GM23338 (cell line): ENCODE measurements at regions not wholly inside any gene's neighbourhood (a gene's known extent, or its start where the extent isn't known, plus 50 kb on each side); places are given as distances from the start of the nearest gene placed in this dataset.

Source experiments
- CREB1 ChIP-seq: fragments of 250-450 bp; sonication (Bioruptor Pico); IDR thresholded peaks from 2 replicates; pipeline ENCODE4 v1.5.0; 2020; ENCODE audit warnings: low read depth, mild to moderate bottlenecking, moderate library complexity
- EZH2 ChIP-seq: fragments of 200-600 bp; sonication (generic); IDR thresholded peaks from one replicate; pipeline ENCODE4 v1.8.0; 2017; ENCODE audit warnings: antibody characterized with exemption, mild to moderate bottlenecking, low read depth; ENCODE audit not compliant: unreplicated experiment
- EZH2phosphoT487 ChIP-seq: fragments of 200-600 bp; sonication (generic); IDR thresholded peaks from one replicate; pipeline ENCODE4 v1.8.1; 2018; ENCODE audit warnings: antibody characterized with exemption; ENCODE audit not compliant: unreplicated experiment
- JUNB ChIP-seq: IDR thresholded peaks from one replicate; pipeline ENCODE4 v1.6.1; 2016; ENCODE audit warnings: antibody characterized with exemption; ENCODE audit not compliant: unreplicated experiment
- NANOG ChIP-seq: IDR thresholded peaks from 2 replicates; pipeline ENCODE4 v1.6.1; 2016; ENCODE audit warnings: antibody characterized with exemption, borderline replicate concordance
- STAT1 ChIP-seq: IDR thresholded peaks from one replicate; pipeline ENCODE4 v1.6.1; 2016; ENCODE audit warnings: antibody characterized with exemption; ENCODE audit not compliant: unreplicated experiment
- TF ChIP-seq, protein P1 (sequence below): fragments of 250-450 bp; sonication (Bioruptor Pico); IDR thresholded peaks from 2 replicates; pipeline ENCODE4 v1.5.0; 2020; ENCODE audit warnings: mild to moderate bottlenecking, moderate library complexity
- TF ChIP-seq, protein P2 (sequence below), 2 experiments: fragments of 200-600 bp in 1 of 2; sonication (generic) in 1 of 2; conservative IDR thresholded peaks; 2 replicates each; pipeline versions ENCODE4 v1.5.1 to v1.6.1; 2016 to 2017; ENCODE audit warnings: antibody characterized with exemption in 2 of 2, low read depth in 2 of 2, mild to moderate bottlenecking in 2 of 2, moderate library complexity in 1 of 2
- TF ChIP-seq, protein P3 (sequence below): IDR thresholded peaks from one replicate; pipeline ENCODE4 v1.6.1; 2018; ENCODE audit warnings: antibody characterized with exemption; ENCODE audit not compliant: unreplicated experiment

DNA sequence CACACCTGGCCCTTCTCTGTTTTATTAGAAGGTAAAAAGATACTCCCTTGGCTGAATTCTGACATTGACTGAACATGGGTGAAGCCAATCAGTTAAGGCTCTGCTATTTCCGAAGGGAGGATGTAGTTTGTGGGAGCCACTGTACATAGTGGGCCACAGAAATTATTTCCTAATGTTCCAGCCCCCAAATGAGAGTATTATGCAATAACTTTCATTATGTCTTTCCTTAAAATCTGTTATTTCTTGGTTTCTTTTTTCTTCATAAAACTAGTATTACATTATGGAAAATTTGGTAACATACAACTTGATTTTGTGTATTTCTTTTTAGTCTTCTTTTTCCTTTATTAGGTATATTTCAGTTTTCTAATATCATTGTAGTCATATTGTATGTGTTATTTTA is 51.9 kb upstream of the EP300 start (continued):
- TF ChIP-seq, protein P1, sequence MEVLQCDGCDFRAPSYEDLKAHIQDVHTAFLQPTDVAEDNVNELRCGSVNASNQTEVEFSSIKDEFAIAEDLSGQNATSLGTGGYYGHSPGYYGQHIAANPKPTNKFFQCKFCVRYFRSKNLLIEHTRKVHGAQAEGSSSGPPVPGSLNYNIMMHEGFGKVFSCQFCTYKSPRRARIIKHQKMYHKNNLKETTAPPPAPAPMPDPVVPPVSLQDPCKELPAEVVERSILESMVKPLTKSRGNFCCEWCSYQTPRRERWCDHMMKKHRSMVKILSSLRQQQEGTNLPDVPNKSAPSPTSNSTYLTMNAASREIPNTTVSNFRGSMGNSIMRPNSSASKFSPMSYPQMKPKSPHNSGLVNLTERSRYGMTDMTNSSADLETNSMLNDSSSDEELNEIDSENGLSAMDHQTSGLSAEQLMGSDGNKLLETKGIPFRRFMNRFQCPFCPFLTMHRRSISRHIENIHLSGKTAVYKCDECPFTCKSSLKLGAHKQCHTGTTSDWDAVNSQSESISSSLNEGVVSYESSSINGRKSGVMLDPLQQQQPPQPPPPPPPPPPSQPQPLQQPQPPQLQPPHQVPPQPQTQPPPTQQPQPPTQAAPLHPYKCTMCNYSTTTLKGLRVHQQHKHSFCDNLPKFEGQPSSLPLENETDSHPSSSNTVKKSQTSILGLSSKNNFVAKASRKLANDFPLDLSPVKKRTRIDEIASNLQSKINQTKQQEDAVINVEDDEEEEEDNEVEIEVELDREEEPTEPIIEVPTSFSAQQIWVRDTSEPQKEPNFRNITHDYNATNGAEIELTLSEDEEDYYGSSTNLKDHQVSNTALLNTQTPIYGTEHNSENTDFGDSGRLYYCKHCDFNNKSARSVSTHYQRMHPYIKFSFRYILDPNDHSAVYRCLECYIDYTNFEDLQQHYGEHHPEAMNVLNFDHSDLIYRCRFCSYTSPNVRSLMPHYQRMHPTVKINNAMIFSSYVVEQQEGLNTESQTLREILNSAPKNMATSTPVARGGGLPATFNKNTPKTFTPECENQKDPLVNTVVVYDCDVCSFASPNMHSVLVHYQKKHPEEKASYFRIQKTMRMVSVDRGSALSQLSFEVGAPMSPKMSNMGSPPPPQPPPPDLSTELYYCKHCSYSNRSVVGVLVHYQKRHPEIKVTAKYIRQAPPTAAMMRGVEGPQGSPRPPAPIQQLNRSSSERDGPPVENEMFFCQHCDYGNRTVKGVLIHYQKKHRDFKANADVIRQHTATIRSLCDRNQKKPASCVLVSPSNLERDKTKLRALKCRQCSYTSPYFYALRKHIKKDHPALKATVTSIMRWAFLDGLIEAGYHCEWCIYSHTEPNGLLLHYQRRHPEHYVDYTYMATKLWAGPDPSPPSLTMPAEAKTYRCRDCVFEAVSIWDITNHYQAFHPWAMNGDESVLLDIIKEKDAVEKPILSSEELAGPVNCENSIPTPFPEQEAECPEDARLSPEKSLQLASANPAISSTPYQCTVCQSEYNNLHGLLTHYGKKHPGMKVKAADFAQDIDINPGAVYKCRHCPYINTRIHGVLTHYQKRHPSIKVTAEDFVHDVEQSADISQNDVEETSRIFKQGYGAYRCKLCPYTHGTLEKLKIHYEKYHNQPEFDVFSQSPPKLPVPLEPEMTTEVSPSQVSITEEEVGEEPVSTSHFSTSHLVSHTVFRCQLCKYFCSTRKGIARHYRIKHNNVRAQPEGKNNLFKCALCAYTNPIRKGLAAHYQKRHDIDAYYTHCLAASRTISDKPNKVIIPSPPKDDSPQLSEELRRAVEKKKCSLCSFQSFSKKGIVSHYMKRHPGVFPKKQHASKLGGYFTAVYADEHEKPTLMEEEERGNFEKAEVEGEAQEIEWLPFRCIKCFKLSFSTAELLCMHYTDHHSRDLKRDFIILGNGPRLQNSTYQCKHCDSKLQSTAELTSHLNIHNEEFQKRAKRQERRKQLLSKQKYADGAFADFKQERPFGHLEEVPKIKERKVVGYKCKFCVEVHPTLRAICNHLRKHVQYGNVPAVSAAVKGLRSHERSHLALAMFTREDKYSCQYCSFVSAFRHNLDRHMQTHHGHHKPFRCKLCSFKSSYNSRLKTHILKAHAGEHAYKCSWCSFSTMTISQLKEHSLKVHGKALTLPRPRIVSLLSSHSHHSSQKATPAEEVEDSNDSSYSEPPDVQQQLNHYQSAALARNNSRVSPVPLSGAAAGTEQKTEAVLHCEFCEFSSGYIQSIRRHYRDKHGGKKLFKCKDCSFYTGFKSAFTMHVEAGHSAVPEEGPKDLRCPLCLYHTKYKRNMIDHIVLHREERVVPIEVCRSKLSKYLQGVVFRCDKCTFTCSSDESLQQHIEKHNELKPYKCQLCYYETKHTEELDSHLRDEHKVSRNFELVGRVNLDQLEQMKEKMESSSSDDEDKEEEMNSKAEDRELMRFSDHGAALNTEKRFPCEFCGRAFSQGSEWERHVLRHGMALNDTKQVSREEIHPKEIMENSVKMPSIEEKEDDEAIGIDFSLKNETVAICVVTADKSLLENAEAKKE, result no peak
- no peak for TF ChIP-seq JUNB
- TF ChIP-seq EZH2, result no peak
- no peak for TF ChIP-seq STAT1
- no peak for TF ChIP-seq NANOG
- TF ChIP-seq, protein P2, sequence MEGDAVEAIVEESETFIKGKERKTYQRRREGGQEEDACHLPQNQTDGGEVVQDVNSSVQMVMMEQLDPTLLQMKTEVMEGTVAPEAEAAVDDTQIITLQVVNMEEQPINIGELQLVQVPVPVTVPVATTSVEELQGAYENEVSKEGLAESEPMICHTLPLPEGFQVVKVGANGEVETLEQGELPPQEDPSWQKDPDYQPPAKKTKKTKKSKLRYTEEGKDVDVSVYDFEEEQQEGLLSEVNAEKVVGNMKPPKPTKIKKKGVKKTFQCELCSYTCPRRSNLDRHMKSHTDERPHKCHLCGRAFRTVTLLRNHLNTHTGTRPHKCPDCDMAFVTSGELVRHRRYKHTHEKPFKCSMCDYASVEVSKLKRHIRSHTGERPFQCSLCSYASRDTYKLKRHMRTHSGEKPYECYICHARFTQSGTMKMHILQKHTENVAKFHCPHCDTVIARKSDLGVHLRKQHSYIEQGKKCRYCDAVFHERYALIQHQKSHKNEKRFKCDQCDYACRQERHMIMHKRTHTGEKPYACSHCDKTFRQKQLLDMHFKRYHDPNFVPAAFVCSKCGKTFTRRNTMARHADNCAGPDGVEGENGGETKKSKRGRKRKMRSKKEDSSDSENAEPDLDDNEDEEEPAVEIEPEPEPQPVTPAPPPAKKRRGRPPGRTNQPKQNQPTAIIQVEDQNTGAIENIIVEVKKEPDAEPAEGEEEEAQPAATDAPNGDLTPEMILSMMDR (conservative IDR thresholded peaks at IDR 0.05; ENCODE audit: low read depth in 2 of 2), result no peak
- TF ChIP-seq, protein P3, sequence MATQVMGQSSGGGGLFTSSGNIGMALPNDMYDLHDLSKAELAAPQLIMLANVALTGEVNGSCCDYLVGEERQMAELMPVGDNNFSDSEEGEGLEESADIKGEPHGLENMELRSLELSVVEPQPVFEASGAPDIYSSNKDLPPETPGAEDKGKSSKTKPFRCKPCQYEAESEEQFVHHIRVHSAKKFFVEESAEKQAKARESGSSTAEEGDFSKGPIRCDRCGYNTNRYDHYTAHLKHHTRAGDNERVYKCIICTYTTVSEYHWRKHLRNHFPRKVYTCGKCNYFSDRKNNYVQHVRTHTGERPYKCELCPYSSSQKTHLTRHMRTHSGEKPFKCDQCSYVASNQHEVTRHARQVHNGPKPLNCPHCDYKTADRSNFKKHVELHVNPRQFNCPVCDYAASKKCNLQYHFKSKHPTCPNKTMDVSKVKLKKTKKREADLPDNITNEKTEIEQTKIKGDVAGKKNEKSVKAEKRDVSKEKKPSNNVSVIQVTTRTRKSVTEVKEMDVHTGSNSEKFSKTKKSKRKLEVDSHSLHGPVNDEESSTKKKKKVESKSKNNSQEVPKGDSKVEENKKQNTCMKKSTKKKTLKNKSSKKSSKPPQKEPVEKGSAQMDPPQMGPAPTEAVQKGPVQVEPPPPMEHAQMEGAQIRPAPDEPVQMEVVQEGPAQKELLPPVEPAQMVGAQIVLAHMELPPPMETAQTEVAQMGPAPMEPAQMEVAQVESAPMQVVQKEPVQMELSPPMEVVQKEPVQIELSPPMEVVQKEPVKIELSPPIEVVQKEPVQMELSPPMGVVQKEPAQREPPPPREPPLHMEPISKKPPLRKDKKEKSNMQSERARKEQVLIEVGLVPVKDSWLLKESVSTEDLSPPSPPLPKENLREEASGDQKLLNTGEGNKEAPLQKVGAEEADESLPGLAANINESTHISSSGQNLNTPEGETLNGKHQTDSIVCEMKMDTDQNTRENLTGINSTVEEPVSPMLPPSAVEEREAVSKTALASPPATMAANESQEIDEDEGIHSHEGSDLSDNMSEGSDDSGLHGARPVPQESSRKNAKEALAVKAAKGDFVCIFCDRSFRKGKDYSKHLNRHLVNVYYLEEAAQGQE, result no peak
- TF ChIP-seq CREB1 (CRISPR knock-in tag), result no peak
- no peak for TF ChIP-seq EZH2phosphoT487
